DMS153 (cell line): ENCODE measurements at regions not wholly inside any gene's neighbourhood (a gene's known extent, or its start where the extent isn't known, plus 50 kb on each side); places are given as distances from the start of the nearest gene placed in this dataset.

Experiments
- DNase-seq: peaks from one replicate; lab custom pipeline; 2025; lab: John Stamatoyannopoulos, UW

GRCh38 chr10:128422999-128423398, 296.8 kb upstream of the MKI67 start:
- DNase-seq: no peak

- DNase-seq: no peak
Observed at GRCh38 chr10:128429321-128429720, 303.1 kb upstream of the MKI67 start.

GRCh38 chr10:128429835-128430513, 303.8 kb upstream of the MKI67 start:
- peak; percentile 6 for DNase-seq

GRCh38 chr10:128431083-128431482, 304.9 kb upstream of the MKI67 start:
- DNase-seq: no peak

GRCh38 chr10:128431506-128431905, 305.3 kb upstream of the MKI67 start:
- DNase-seq: no peak

GRCh38 chr10:128432011-128432410, 305.8 kb upstream of the MKI67 start:
- DNase-seq: no peak

- DNase-seq: no peak
Observed at GRCh38 chr10:128432423-128432822, 306.2 kb upstream of the MKI67 start.

GRCh38 chr10:128435811-128436210, 309.6 kb upstream of the MKI67 start:
- no peak for DNase-seq

- no peak for DNase-seq
Observed at GRCh38 chr10:128437786-128438345, 311.6 kb upstream of the MKI67 start.

GRCh38 chr10:128438417-128439063, 312.3 kb upstream of the MKI67 start:
- DNase-seq: no peak

GRCh38 chr10:128440513-128441160, 314.4 kb upstream of the MKI67 start:
- no peak for DNase-seq

GRCh38 chr10:128443925-128444518, 317.8 kb upstream of the MKI67 start:
- DNase-seq: no peak

GRCh38 chr10:128448796-128449195, 322.6 kb upstream of the MKI67 start:
- DNase-seq: no peak

GRCh38 chr10:128451879-128452278, 325.7 kb upstream of the MKI67 start:
- no peak for DNase-seq

- DNase-seq: no peak
Observed at GRCh38 chr10:128456271-128456670, 330.0 kb upstream of the MKI67 start.

- DNase-seq: no peak
Observed at GRCh38 chr10:128457136-128457535, 330.9 kb upstream of the MKI67 start.

GRCh38 chr10:128461991-128462390, 335.8 kb upstream of the MKI67 start:
- DNase-seq: no peak

GRCh38 chr10:128462844-128463243, 336.6 kb upstream of the MKI67 start:
- DNase-seq: no peak

GRCh38 chr10:128463991-128464760, 338.0 kb upstream of the MKI67 start:
- DNase-seq: peak; percentile 3

GRCh38 chr10:128465697-128466096, 339.5 kb upstream of the MKI67 start:
- no peak for DNase-seq

- DNase-seq: no peak
Observed at GRCh38 chr10:128466831-128467371, 340.7 kb upstream of the MKI67 start.

- no peak for DNase-seq
Observed at GRCh38 chr10:128468462-128468861, 342.2 kb upstream of the MKI67 start.
